K562 (cell line): ENCODE measurements at regions not wholly inside any gene's neighbourhood (a gene's known extent, or its start where the extent isn't known, plus 50 kb on each side); places are given as distances from the start of the nearest gene placed in this dataset.
A peak's percentile ranks its signal among the peaks of the same experiment; 100 is the strongest.

Experiments
- ARNT ChIP-seq, 2 experiments: fragments of 450-650 bp; IDR thresholded peaks; 2 replicates each; pipeline ENCODE4 v1.6.1; 2016; ENCODE audit warnings: mild to moderate bottlenecking in 1 of 2
- ATF2 ChIP-seq: sonication (generic); formaldehyde crosslinking; IDR thresholded peaks from 2 replicates; pipeline ENCODE4 v1.8.1; 2022; ENCODE audit warnings: missing genetic modification reagents
- BRD4 ChIP-seq: fragments of 200-600 bp; sonication (generic); IDR thresholded peaks from 2 replicates; pipeline ENCODE4 v1.6.1; 2017; ENCODE audit warnings: inconsistent platforms
- ETV1 ChIP-seq: fragments of 450-650 bp; conservative IDR thresholded peaks from 2 replicates; pipeline ENCODE4 v1.6.1; 2016; ENCODE audit warnings: missing genetic modification characterization, control low read depth, low read depth, missing compliant biosample characterization
- FOXA3 ChIP-seq, 2 experiments: fragments of 450-650 bp in 1 of 2; sonication (generic) in 1 of 2; formaldehyde crosslinking; IDR thresholded peaks in 1 of 2; conservative IDR thresholded peaks in 1 of 2; 2 replicates each; pipeline versions ENCODE4 v1.4.0 to v1.8.0; 2020 to 2022; ENCODE audit warnings: mild to moderate bottlenecking in 2 of 2, missing genetic modification reagents in 1 of 2
- HDAC3 ChIP-seq: fragments of 450-650 bp; IDR thresholded peaks from 2 replicates; pipeline ENCODE4 v1.6.1; 2018; ENCODE audit warnings: borderline replicate concordance, mild to moderate bottlenecking, moderate library complexity; ENCODE audit not compliant: partially characterized antibody
- NBN ChIP-seq: fragments of 450-650 bp; IDR thresholded peaks from 2 replicates; pipeline ENCODE4 v1.6.1; 2016; ENCODE audit warnings: low read depth, mild to moderate bottlenecking
- NFIX ChIP-seq: fragments of 250-450 bp; sonication (Bioruptor Pico); IDR thresholded peaks from 2 replicates; pipeline ENCODE4 v1.4.0; 2020; ENCODE audit warnings: low read depth, mild to moderate bottlenecking, moderate library complexity
- TCF3 ChIP-seq: sonication (generic); formaldehyde crosslinking; IDR thresholded peaks from 2 replicates; pipeline ENCODE4 v1.4.0; 2020; ENCODE audit warnings: mild to moderate bottlenecking, missing genetic modification reagents
- TSHZ1 ChIP-seq: fragments of 250-450 bp; sonication (Bioruptor Pico); IDR thresholded peaks from 2 replicates; pipeline ENCODE4 v1.4.0; 2020; ENCODE audit warnings: mild to moderate bottlenecking, moderate library complexity
- ZBTB9 ChIP-seq: fragments of 450-650 bp; formaldehyde crosslinking; IDR thresholded peaks from 2 replicates; pipeline ENCODE4 v1.4.0; 2020; ENCODE audit warnings: mild to moderate bottlenecking, moderate library complexity
- ZKSCAN8 ChIP-seq: fragments of 200-800 bp; sonication (Bioruptor generic); IDR thresholded peaks from 2 replicates; pipeline ENCODE4 v1.6.1; 2016; ENCODE audit warnings: missing genetic modification characterization, missing compliant biosample characterization
- ZMIZ1 ChIP-seq, 2 experiments: fragments of 150-350 bp in 1 of 2; IDR thresholded peaks; 2 replicates each; pipeline ENCODE4 v1.6.1; 2012 to 2016; ENCODE audit warnings: low read depth in 2 of 2, low read length in 2 of 2, mild to moderate bottlenecking in 1 of 2, moderate library complexity in 1 of 2
- ZNF830 ChIP-seq: fragments of 250-450 bp; sonication (Bioruptor Pico); IDR thresholded peaks from 2 replicates; pipeline ENCODE4 v1.5.0; 2021; ENCODE audit warnings: mild to moderate bottlenecking

- TF ChIP-seq ZMIZ1 (IDR thresholded peaks at IDR 0.05; ENCODE audit: low read depth in 2 of 2, low read length in 2 of 2) (no peak), FOXA3 (CRISPR knock-in tag; conservative IDR thresholded peaks at IDR 0.05 in 1 of 2, IDR thresholded peaks at IDR 0.05 in 1 of 2) (peak; percentile 71 to 93; a peak in 3 of 4 replicates), ZKSCAN8 (no peak), ATF2 (no peak), NFIX (no peak), ZBTB9 (CRISPR knock-in tag) (no peak), ARNT (IDR thresholded peaks at IDR 0.05) (no peak), NBN (no peak), HDAC3 (no peak), TSHZ1 (CRISPR knock-in tag) (no peak), ZNF830 (CRISPR knock-in tag) (no peak), BRD4 (no peak), ETV1 (tag) (peak; percentile 39; the same call in 1 of the 2 replicates), TCF3 (CRISPR knock-in tag) (peak; percentile 90)
These were observed 700.9 kb upstream of the NR2F2 start (continued) for GRCh38 chr15:95629503-95630168.
